Effector memory CD4-positive, alpha-beta T cell (primary cell): ENCODE measurements at regions not wholly inside any gene's neighbourhood (a gene's known extent, or its start where the extent isn't known, plus 50 kb on each side); places are given as distances from the start of the nearest gene placed in this dataset.

Experiments used
- DNase-seq, 3 donors: peaks; one replicate each; pipeline ENCODE4 v3.0.0-alpha.2; 2020
- H3K27ac ChIP-seq: 2 replicates; pipeline ENCODE4 v1.7.0; 2013; ENCODE audit warnings: mild to moderate bottlenecking, low read length, moderate library complexity; ENCODE audit not compliant: insufficient read depth, poor library complexity, severe bottlenecking
- H3K27me3 ChIP-seq: replicated peaks from 2 replicates; pipeline ENCODE4 v1.7.0; 2013; ENCODE audit warnings: mild to moderate bottlenecking, low read length; ENCODE audit not compliant: insufficient read depth, control insufficient read depth, poor library complexity, severe bottlenecking
- H3K36me3 ChIP-seq: 2 replicates; pipeline ENCODE4 v1.7.0; 2013; ENCODE audit warnings: mild to moderate bottlenecking, low read length, moderate library complexity; ENCODE audit not compliant: control insufficient read depth, insufficient read depth
- H3K4me1 ChIP-seq: 2 replicates; pipeline ENCODE4 v1.7.0; 2013; ENCODE audit warnings: low read length, mild to moderate bottlenecking; ENCODE audit not compliant: control insufficient read depth, insufficient read depth, poor library complexity, severe bottlenecking
- H3K4me3 ChIP-seq: 2 replicates; pipeline ENCODE4 v1.7.0; 2013; ENCODE audit warnings: low read length, low read depth, mild to moderate bottlenecking; ENCODE audit not compliant: insufficient read depth, poor library complexity, severe bottlenecking
- H3K9me3 ChIP-seq: 2 replicates; pipeline ENCODE4 v1.7.0; 2013; ENCODE audit warnings: mild to moderate bottlenecking, low read length, moderate library complexity; ENCODE audit not compliant: control insufficient read depth

GRCh38 chr2:100222844-100223243, 80.5 kb upstream of the AFF3 start:
- Histone ChIP-seq H3K36me3 (no peaks in the 10 kb centered on the region), H3K27ac (no peak overlapping the region), H3K27me3 (no peaks in the 10 kb centered on the region), H3K4me1 (no peaks in the 10 kb centered on the region), H3K4me3 (no peak overlapping the region), H3K9me3 (no peaks in the 10 kb centered on the region)
- DNase-seq: no peak

- H3K27ac ChIP-seq: no peak overlapping the region
Measured at GRCh38 chr2:100218552-100218951, 76.2 kb upstream of the AFF3 start.

GRCh38 chr2:100217323-100217722, 74.9 kb upstream of the AFF3 start:
- no peak for DNase-seq
- Histone ChIP-seq H3K4me1 (no peaks in the 10 kb centered on the region), H3K4me3 (no peak overlapping the region), H3K9me3 (no peaks in the 10 kb centered on the region), H3K27ac (no peak overlapping the region), H3K36me3 (no peaks in the 10 kb centered on the region), H3K27me3 (no peaks in the 10 kb centered on the region)

More at GRCh38 chr2:100218552-100218951, 76.2 kb upstream of the AFF3 start:
- DNase-seq: peak in 1 of 3 donors; percentile 5
- Histone ChIP-seq H3K9me3 (no peaks in the 10 kb centered on the region), H3K4me1 (no peaks in the 10 kb centered on the region), H3K36me3 (no peaks in the 10 kb centered on the region), H3K27me3 (no peaks in the 10 kb centered on the region), H3K4me3 (no peak overlapping the region)

GRCh38 chr2:100216015-100216414, 73.6 kb upstream of the AFF3 start:
- H3K4me1 ChIP-seq: no peaks in the 10 kb centered on the region

GRCh38 chr2:100215371-100215770, 73.0 kb upstream of the AFF3 start:
- Histone ChIP-seq H3K4me3 (no peak overlapping the region), H3K4me1 (no peaks in the 10 kb centered on the region), H3K27me3 (no peaks in the 10 kb centered on the region), H3K36me3 (no peaks in the 10 kb centered on the region), H3K9me3 (no peaks in the 10 kb centered on the region), H3K27ac (no peak overlapping the region)
- no peak for DNase-seq

More at GRCh38 chr2:100216015-100216414, 73.6 kb upstream of the AFF3 start:
- H3K4me3 ChIP-seq: no peak overlapping the region
- no peaks in the 10 kb centered on the region for H3K27me3 ChIP-seq
- no peak overlapping the region for H3K27ac ChIP-seq
- H3K36me3 ChIP-seq: no peaks in the 10 kb centered on the region
- H3K9me3 ChIP-seq: no peaks in the 10 kb centered on the region
- no peak for DNase-seq

- Histone ChIP-seq H3K4me3 (no peak overlapping the region), H3K27me3 (no peaks in the 10 kb centered on the region), H3K27ac (no peak overlapping the region), H3K9me3 (no peaks in the 10 kb centered on the region), H3K4me1 (no peaks in the 10 kb centered on the region), H3K36me3 (no peaks in the 10 kb centered on the region)
- no peak for DNase-seq
Measured at GRCh38 chr2:100214265-100214971, 72.0 kb upstream of the AFF3 start.

GRCh38 chr2:100213595-100213994, 71.2 kb upstream of the AFF3 start:
- no peaks in the 10 kb centered on the region for H3K9me3 ChIP-seq
- H3K4me1 ChIP-seq: no peaks in the 10 kb centered on the region
- no peak overlapping the region for H3K27ac ChIP-seq
- no peaks in the 10 kb centered on the region for H3K36me3 ChIP-seq
- DNase-seq: no peak
- no peaks in the 10 kb centered on the region for H3K27me3 ChIP-seq
- H3K4me3 ChIP-seq: no peak overlapping the region

- no peaks in the 10 kb centered on the region for H3K36me3 ChIP-seq
- DNase-seq: no peak
- no peak overlapping the region for H3K4me3 ChIP-seq
- H3K9me3 ChIP-seq: no peaks in the 10 kb centered on the region
- H3K27me3 ChIP-seq: no peaks in the 10 kb centered on the region
- H3K27ac ChIP-seq: no peak overlapping the region
- no peaks in the 10 kb centered on the region for H3K4me1 ChIP-seq
Measured at GRCh38 chr2:100212850-100213249, 70.5 kb upstream of the AFF3 start.

GRCh38 chr2:100211521-100211920, 69.1 kb upstream of the AFF3 start:
- Histone ChIP-seq H3K27ac (no peak overlapping the region), H3K27me3 (no peaks in the 10 kb centered on the region), H3K9me3 (no peaks in the 10 kb centered on the region), H3K36me3 (no peaks in the 10 kb centered on the region), H3K4me1 (no peaks in the 10 kb centered on the region), H3K4me3 (no peak overlapping the region)
- DNase-seq: no peak

GRCh38 chr2:100208141-100208770, 65.9 kb upstream of the AFF3 start:
- H3K27ac ChIP-seq: no peak overlapping the region
- H3K27me3 ChIP-seq: no peaks in the 10 kb centered on the region
- no peaks in the 10 kb centered on the region for H3K9me3 ChIP-seq
- DNase-seq: no peak
- no peak overlapping the region for H3K4me3 ChIP-seq
- no peaks in the 10 kb centered on the region for H3K36me3 ChIP-seq
- H3K4me1 ChIP-seq: no peaks in the 10 kb centered on the region
